Stromal cell of bone marrow (primary cell): ENCODE measurements at regions not wholly inside any gene's neighbourhood (a gene's known extent, or its start where the extent isn't known, plus 50 kb on each side); places are given as distances from the start of the nearest gene placed in this dataset.
A peak's percentile ranks its signal among the peaks of the same experiment; 100 is the strongest.

Experiments
- DNase-seq: peaks from one replicate; pipeline ENCODE4 v3.0.0-alpha.2; 2012; ENCODE audit warnings: low read depth

DNA sequence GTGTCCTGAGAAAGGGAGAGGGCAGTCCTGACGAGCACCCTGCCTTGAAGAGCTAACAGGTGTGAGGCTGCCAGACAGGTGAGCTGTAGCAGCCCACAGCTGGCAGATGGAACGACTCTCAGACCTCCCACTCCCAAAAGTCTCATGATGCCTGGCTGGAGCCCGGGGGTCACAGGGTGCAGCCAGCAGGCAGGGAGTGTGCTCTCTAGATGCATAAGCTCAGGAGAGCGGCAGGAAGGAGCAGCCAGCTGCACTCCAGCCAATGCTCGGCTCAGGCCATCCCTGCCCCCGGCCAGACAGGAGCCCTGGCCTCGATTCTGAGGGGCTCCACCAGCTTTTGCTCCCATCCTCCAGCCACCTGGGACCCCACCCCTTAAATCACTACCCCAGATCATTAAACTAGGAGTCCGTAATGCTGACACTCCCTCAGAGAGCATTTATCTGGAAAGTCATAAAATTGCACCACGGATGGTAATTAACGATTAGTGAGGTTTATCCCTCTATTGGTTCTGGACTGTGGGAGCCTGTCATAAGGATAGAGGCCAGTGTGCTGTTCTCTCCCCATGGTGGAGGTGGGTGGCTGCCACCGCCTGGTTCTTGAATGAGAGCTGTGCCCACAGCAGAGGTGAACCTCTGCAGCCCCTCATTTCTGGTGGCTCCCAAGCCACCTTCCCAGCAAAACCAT lies 63.5 kb upstream of the ZMIZ1 start:
- DNase-seq = no peak

GRCh38 chr10:79007018-79007417 lies 61.7 kb upstream of the ZMIZ1 start:
- no peak for DNase-seq

DNA sequence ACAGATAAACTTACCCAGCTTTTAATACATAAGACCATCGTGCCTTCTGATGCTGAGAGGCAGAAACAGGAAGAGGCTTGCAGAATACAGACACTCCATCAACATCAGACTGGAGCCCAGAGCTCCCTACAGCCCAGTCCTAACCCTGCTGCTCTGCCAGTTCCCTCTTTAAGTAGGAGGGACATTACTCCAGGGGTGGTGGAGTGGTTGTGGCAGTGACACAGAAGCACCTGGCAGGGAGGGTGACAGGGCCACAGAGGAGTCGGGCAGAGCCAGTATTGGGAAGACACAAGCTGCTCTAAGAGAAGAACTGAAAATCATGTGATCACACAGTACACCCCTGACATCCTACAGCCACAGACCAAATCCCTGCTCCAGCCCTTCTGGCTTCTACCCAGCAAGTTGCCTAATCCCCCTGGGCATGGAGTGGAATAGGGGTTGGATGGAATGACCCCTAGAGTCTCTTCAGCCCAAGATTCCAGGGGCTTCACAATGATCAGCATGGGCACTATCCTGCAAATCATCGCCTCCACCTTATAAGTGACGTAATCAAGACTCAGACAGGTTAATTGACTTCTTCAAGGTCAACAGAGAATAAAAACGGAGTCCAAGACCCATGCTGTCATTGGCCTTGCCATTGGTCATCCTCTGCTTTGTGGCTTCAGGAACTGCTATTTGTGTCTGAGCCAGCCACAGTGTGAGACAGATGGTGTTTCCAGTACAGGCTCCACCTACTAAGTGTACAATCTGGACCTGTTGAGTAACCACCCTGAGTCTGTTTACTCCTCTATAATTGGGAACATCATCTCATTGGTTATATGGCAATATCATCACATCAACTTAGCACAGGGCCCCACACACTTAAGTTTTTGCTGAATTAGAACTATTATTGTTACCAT lies 61.1 kb upstream of the ZMIZ1 start:
- peak; percentile 18 for DNase-seq

DNA sequence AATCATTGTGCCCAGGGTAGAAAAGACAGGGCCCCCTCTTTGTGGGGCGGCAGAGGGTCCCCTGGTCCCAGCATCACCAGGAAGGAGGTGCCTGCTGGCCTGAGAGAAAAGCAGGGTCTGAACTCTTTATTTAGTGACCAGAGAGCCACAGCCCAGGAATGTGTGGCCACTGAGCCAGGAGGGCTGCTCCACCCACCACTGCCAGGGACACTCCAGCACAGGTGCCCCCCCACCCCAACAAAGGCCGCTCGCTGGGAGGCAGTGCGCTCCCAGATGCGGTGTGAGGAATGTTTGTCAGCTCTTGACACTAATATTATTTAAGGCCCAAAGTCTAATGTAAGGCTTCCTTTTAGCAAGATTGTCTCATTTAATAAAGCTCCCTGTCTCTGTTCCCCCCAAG lies 59.6 kb upstream of the ZMIZ1 start:
- no peak for DNase-seq

GRCh38 chr10:79012567-79012966 lies 56.2 kb upstream of the ZMIZ1 start:
- DNase-seq = no peak

GRCh38 chr10:79013406-79013987 lies 55.3 kb upstream of the ZMIZ1 start:
- DNase-seq = no peak

DNA sequence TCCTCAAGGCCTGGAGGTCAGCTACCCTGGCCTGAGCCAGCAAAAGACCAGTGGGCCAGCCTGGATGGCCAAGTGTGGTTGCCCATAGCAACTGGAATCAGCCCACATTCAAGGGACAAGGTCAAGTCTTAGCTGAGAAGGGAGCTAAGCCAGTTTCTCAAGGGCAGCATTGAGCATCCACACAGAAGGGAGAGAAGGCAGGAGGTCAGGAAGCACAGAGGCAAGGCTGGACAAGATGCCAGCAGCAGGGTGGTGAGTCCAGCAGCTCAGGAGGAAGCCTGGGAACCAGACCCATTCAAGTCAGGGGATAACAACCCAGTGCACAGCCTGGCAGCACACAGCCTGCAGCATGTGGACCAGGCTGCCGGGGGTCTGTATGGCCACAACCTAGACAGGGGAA lies 54.0 kb upstream of the ZMIZ1 start:
- no peak for DNase-seq

DNA sequence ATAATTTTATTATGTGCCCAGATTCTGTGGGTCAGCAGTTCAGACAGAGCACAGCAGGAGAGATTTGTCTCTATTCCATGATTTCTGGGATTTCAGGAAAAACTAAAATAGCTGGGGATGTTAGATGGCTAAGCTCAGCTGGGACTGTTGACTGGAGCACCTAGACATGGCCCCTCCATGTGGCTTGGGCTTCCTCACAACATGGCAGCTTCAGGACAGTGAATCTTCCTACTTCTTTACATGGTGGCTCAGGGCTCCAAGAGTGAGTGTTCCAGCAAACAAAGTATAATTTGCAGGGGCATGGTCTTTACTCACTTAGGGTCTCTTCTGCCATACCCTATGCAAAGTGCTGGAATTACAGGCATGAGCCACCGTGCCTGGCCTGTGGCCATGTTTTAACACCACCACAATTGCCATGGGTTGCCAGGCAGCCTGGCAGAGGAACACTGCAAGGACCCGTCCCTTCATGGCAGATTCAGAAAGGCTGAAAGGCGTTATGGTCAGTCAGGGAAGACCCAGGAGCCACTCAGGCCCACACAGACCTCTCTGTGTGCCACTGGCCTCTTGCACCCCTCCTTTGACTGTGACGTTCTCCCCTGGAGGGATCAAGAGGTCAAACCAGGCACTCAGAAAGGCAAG lies 50.8 kb upstream of the ZMIZ1 start:
- no peak for DNase-seq

GRCh38 chr10:79018521-79019011 lies 50.2 kb upstream of the ZMIZ1 start:
- DNase-seq = no peak
